ENCODE measurements at regions not wholly inside any gene's neighbourhood (a gene's known extent, or its start where the extent isn't known, plus 50 kb on each side); places are given as distances from the start of the nearest gene placed in this dataset.

DNA sequence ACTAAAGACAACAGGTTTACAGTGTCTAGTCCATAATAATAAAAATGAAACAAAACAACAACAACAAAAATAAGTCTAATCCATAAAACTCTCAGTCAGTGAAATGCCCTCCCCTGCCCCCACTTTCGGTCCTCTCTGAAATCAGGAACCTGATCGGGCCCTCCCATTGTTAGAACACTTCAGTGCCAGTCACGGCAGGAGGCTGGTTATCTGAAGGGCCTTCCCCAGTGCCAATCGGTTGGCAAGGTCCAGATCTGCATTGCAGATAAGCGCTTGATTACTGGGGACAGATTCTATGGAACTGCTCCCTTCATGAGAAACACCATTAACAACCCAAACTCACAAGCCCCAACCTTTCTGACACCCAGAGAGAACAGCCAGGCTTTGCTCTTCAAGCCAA is 72.2 kb upstream of the EEPD1 start:
- H4K20me1 ChIP-seq (replicated peaks; ENCODE audit: control insufficient read depth, extremely low read depth, insufficient read depth, low read length), result no peaks in the 10 kb centered on the region
- H3K36me3 ChIP-seq (ENCODE audit: control insufficient read depth in 2 of 2, extremely low read depth in 1 of 2, insufficient read depth in 2 of 2, low read length in 2 of 2), result no peaks in the 10 kb centered on the region
- no peaks in the 10 kb centered on the region for H3K9me3 ChIP-seq (replicated peaks; ENCODE audit: control insufficient read depth, insufficient read depth, low read length)
- FAIRE-seq (no peak), DNase-seq (ENCODE audit: low read depth, low spot score) (no peak)
- peaks cover 0 to 2% of the 10 kb centered on the region in 2 experiments for H3K27me3 ChIP-seq (ENCODE audit: control insufficient read depth in 2 of 2, insufficient read depth in 2 of 2, low read length in 2 of 2)
- no peaks in the 10 kb centered on the region for H3K4me1 ChIP-seq (ENCODE audit: control insufficient read depth, extremely low read depth, insufficient read depth, low read length)
- CTCF ChIA-PET, result no interaction called here
- H3K4me3 ChIP-seq (replicated peaks in 1 of 3; ENCODE audit: insufficient read depth in 1 of 3, low read depth in 1 of 3, low read length in 3 of 3), result no peak overlapping the region
- no peak overlapping the region for H3K9ac ChIP-seq (replicated peaks; ENCODE audit: extremely low read depth, insufficient read depth, low read length)
- no peak overlapping the region for H2AFZ ChIP-seq (ENCODE audit: low read depth, low read length)
- POLR2A ChIA-PET, result no interaction called here
- intact Hi-C loops (cut with micrococcal nuclease) (loop anchor here (5.0 kb wide), 1 partner anchor 94 kb away; no protein-coding TSS in a partner anchor), dilution Hi-C loops (cut with MboI; ENCODE audit: extremely low pct_ligation_motif_present, low sequenced_read_pairs) (no loop called here)
- TF ChIP-seq, protein P1, sequence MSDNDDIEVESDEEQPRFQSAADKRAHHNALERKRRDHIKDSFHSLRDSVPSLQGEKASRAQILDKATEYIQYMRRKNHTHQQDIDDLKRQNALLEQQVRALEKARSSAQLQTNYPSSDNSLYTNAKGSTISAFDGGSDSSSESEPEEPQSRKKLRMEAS (IDR thresholded peaks at IDR 0.05; ENCODE audit: insufficient read depth, insufficient read length), result no peak
- TF ChIP-seq MYC (IDR thresholded peaks at IDR 0.05; ENCODE audit: low read depth, low read length), result no peak
- TF ChIP-seq, protein P2, sequence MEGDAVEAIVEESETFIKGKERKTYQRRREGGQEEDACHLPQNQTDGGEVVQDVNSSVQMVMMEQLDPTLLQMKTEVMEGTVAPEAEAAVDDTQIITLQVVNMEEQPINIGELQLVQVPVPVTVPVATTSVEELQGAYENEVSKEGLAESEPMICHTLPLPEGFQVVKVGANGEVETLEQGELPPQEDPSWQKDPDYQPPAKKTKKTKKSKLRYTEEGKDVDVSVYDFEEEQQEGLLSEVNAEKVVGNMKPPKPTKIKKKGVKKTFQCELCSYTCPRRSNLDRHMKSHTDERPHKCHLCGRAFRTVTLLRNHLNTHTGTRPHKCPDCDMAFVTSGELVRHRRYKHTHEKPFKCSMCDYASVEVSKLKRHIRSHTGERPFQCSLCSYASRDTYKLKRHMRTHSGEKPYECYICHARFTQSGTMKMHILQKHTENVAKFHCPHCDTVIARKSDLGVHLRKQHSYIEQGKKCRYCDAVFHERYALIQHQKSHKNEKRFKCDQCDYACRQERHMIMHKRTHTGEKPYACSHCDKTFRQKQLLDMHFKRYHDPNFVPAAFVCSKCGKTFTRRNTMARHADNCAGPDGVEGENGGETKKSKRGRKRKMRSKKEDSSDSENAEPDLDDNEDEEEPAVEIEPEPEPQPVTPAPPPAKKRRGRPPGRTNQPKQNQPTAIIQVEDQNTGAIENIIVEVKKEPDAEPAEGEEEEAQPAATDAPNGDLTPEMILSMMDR (IDR thresholded peaks at IDR 0.05; ENCODE audit: extremely low read depth in 1 of 2, insufficient read depth in 1 of 2, low read depth in 1 of 2, low read length in 2 of 2), result no peak
- no peak for TF ChIP-seq EZH2 (IDR thresholded peaks at IDR 0.05; ENCODE audit: borderline replicate concordance, low read depth, low read length, severe bottlenecking)
- no peak overlapping the region for H3K27ac ChIP-seq (ENCODE audit: insufficient read depth, low read depth, low read length)
- no peak overlapping the region for H3K4me2 ChIP-seq (ENCODE audit: insufficient read depth, low read length)
- H3K9me1 ChIP-seq (replicated peaks; ENCODE audit: control insufficient read depth, extremely low read depth, insufficient read depth, low read length), result no peaks in the 10 kb centered on the region
- H3K79me2 ChIP-seq (ENCODE audit: control insufficient read depth, insufficient read depth, low read length), result no peaks in the 10 kb centered on the region
- no TSS peak for BruUV-seq (replicated peaks)

DNA sequence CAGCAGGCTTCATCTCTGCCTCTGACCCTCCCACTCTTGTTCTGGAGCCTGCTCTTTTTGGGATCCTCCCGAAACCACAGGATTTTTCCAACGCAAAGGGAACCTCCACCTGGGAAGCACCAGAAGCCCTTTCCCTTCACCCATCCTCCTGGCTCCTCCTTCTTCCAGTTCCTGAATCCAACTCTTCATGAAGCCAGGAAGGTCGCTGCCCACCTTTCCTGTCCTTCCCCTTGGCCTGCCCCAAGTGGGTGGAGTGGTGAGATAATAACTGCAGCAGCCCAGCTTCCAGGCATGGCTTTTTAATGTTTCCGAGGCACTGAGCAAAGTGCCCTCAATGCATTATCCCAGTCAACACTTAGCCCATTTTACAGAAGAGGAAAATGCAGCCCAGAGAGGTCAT is 70.8 kb upstream of the EEPD1 start:
- no peak for DNase-seq (ENCODE audit: low read depth, low spot score)
- Histone ChIP-seq H4K20me1 (replicated peaks; ENCODE audit: control insufficient read depth, extremely low read depth, insufficient read depth, low read length) (no peaks in the 10 kb centered on the region), H3K9me1 (replicated peaks; ENCODE audit: control insufficient read depth, extremely low read depth, insufficient read depth, low read length) (no peaks in the 10 kb centered on the region), H3K4me1 (ENCODE audit: control insufficient read depth, extremely low read depth, insufficient read depth, low read length) (no peaks in the 10 kb centered on the region), H3K27ac (ENCODE audit: insufficient read depth, low read depth, low read length) (no peak overlapping the region), H3K36me3 (ENCODE audit: control insufficient read depth in 2 of 2, extremely low read depth in 1 of 2, insufficient read depth in 2 of 2, low read length in 2 of 2) (no peaks in the 10 kb centered on the region), H3K9me3 (replicated peaks; ENCODE audit: control insufficient read depth, insufficient read depth, low read length) (no peaks in the 10 kb centered on the region), H3K27me3 (ENCODE audit: control insufficient read depth in 2 of 2, insufficient read depth in 2 of 2, low read length in 2 of 2) (peaks cover 0 to 5% of the 10 kb centered on the region in 2 experiments), H3K9ac (replicated peaks; ENCODE audit: extremely low read depth, insufficient read depth, low read length) (no peak overlapping the region), H3K4me3 (replicated peaks in 1 of 3; ENCODE audit: insufficient read depth in 1 of 3, low read depth in 1 of 3, low read length in 3 of 3) (no peak overlapping the region), H2AFZ (ENCODE audit: low read depth, low read length) (no peak overlapping the region), H3K79me2 (ENCODE audit: control insufficient read depth, insufficient read depth, low read length) (no peaks in the 10 kb centered on the region), H3K4me2 (ENCODE audit: insufficient read depth, low read length) (no peak overlapping the region)
- dilution Hi-C loops (cut with MboI; ENCODE audit: extremely low pct_ligation_motif_present, low sequenced_read_pairs) (no loop called here), intact Hi-C loops (cut with micrococcal nuclease) (loop anchor here (5.0 kb wide), 1 partner anchor 95 kb away; no protein-coding TSS in a partner anchor)
- TF ChIP-seq, protein P2 (IDR thresholded peaks at IDR 0.05; ENCODE audit: extremely low read depth in 1 of 2, insufficient read depth in 1 of 2, low read depth in 1 of 2, low read length in 2 of 2), result no peak
- no peak for TF ChIP-seq POLR2AphosphoS5 (IDR thresholded peaks at IDR 0.05; ENCODE audit: insufficient read depth, low read depth, low read length)
- TF ChIP-seq, protein P1 (IDR thresholded peaks at IDR 0.05; ENCODE audit: insufficient read depth, insufficient read length), result no peak
- TF ChIP-seq FOS (IDR thresholded peaks at IDR 0.05; ENCODE audit: borderline replicate concordance, insufficient read depth, low read length), result no peak
- no peak for TF ChIP-seq JUN (IDR thresholded peaks at IDR 0.05; ENCODE audit: borderline replicate concordance, insufficient read depth, insufficient read length, low read depth)
- TF ChIP-seq POLR2A (IDR thresholded peaks at IDR 0.05; ENCODE audit: low read depth, low read length), result no peak
- TF ChIP-seq MYC (IDR thresholded peaks at IDR 0.05; ENCODE audit: low read depth, low read length), result no peak
- TF ChIP-seq EZH2 (IDR thresholded peaks at IDR 0.05; ENCODE audit: borderline replicate concordance, low read depth, low read length, severe bottlenecking), result no peak
- TF ChIP-seq GATA2 (IDR thresholded peaks at IDR 0.05; ENCODE audit: insufficient read depth, insufficient read length, low read depth, low read length), result no peak
- ChIA-PET POLR2A (no interaction called here), CTCF (no interaction called here)
- no TSS peak for BruUV-seq (replicated peaks)
- no peak for FAIRE-seq

All from endothelial cell of umbilical vein (primary cell).